HUDEP-2 (cell line): ENCODE measurements at regions not wholly inside any gene's neighbourhood (a gene's known extent, or its start where the extent isn't known, plus 50 kb on each side); places are given as distances from the start of the nearest gene placed in this dataset.
A peak's percentile ranks its signal among the peaks of the same experiment; 100 is the strongest.
"Not testable (repeated sequence)": the region's sequence is repeated elsewhere in the genome, so short reads cannot be mapped to it uniquely, and the experiment has no call there.

Experiments used
- DNase-seq, 76 experiments: peaks; one replicate each; lab custom pipeline; 2025; ENCODE audit not compliant: unreplicated experiment in 76 of 76; lab: John Stamatoyannopoulos, UW

- DNase-seq = no peak
These were observed 97.2 kb upstream of the ELMO1 start for GRCh38 chr7:37545619-37546534.

DNA sequence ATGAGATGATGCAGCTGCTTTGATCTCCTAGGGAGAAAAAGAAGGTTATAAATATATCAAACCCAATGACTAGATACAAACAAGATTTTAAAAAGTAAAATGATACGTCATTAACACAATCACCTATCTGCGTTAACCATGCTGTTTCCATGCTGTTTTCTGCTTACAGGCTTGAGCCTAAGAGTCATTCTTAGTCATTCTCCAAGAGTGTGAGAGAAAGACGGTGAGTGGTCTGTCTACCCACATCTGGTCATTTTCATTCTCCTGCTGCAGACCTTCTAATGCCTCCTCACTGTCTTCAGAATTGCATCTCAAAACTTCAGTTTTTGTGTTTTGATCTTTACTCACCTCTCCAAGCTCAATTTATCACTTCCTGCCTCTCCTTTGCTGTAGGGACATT is 98.0 kb upstream of the ELMO1 start:
- no peak for DNase-seq

- DNase-seq = no peak
These were observed 100.6 kb upstream of the ELMO1 start for GRCh38 chr7:37549076-37549931.

DNA sequence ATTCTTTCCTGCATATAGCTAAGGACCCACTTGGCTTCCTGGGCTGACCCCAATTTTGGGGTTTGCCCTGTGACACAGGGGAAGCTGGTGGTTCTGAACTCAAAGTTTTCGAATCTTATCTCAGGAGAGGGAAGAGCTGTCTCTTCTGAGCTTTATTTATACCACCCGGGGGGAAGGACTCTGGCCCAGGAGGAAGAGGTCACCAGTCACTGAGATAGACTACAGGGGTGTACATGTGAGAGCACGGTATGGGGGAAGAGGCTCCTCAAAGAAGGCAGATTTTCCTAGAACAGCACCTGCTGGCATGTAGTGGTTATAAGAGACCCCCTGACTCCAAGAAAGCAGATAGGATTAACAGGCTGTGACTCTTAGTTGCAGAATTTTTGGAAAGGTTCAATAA is 101.8 kb upstream of the ELMO1 start:
- no peak for DNase-seq

DNA sequence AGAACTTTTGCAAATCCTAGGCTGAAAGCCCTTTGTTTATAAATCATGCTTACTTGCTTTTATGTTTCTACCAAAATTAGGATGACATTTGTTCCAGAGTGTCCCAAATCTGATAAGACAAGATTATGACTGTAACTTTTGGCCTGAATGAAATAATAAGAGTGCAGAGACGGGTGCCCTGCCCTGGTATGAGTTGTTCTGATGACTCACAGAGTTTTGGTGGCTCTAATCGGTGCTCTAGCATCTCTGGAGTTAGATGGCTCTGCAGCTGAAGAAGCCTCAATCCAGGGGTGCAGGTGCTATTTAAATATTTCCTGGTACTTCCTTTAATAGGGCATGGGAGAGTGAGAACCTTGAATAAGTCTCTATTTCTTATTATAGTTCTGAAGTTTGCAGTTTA is 102.2 kb upstream of the ELMO1 start:
- peak in 36 of 76 experiments; percentile 2 to 52 (median 16) for DNase-seq

- no peak for DNase-seq
These were observed 103.4 kb upstream of the ELMO1 start for GRCh38 chr7:37552030-37552429.

DNA sequence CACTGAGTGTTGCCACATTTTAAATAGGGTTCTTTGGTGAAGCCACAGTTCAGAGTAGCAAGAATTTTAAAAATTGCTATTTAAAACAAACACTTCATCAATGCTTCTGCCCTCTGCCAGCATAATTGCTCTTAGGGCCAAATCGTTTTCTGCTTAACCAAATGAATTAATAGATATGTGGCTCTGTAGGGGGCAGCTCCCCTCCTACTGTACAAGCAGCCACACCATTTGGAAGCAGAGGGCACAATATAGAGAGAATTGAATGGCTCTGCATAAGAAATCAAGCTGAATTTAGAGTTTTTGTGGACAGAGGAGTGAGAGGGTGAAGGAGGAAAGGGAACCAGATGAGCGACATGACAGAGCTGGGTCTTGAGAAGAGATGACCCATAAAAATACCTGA is 103.8 kb upstream of the ELMO1 start:
- not testable (repeated sequence) for DNase-seq

- no peak for DNase-seq
These were observed 106.9 kb upstream of the ELMO1 start for GRCh38 chr7:37555528-37555927.

GRCh38 chr7:37557571-37558209 is 109.0 kb upstream of the ELMO1 start:
- no peak for DNase-seq

GRCh38 chr7:37558320-37559096 is 109.8 kb upstream of the ELMO1 start:
- DNase-seq = no peak

DNA sequence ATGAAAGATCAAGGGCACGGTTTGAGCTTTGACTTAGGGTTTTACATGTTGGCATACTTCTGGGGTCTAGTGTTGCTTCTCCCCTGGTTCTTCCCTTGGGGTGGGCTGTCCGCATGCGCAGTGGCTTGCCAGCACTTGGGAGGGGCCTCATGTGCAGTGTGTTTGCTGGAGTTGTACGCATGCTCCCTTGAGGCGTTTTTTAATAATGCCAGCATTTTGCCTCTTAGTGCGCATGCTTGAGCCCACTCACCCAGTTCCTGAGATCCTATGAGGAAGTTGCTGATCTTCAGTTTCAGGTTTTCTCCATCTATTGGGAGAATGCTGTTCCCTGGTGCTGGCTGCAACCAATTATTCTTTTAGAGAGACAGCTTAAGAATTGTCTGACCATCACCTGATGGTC is 113.4 kb upstream of the GPR141 start:
- no peak for DNase-seq

DNA sequence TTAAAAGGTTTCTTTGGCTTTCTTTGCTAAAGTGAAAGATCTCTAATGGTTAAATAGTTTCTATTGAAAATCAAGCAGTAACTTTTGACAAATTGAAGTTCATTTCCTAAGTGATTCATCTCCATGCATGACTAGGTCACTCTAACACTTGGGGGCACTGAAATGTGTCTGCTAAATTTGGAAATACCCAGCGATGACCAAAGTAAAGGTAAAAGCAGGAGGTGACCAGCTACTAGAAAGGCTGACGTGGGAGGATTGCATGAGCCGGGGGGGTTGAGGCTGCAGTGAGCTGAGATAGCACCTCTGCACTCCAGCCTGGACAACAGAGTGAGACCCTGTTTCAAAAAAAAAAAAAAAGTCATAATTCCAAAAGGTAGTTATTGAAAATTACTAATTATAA is 111.8 kb upstream of the GPR141 start:
- no peak for DNase-seq

GRCh38 chr7:37577412-37577811 is 106.2 kb upstream of the GPR141 start:
- no peak for DNase-seq

GRCh38 chr7:37577901-37578300 is 105.7 kb upstream of the GPR141 start:
- DNase-seq = no peak

DNA sequence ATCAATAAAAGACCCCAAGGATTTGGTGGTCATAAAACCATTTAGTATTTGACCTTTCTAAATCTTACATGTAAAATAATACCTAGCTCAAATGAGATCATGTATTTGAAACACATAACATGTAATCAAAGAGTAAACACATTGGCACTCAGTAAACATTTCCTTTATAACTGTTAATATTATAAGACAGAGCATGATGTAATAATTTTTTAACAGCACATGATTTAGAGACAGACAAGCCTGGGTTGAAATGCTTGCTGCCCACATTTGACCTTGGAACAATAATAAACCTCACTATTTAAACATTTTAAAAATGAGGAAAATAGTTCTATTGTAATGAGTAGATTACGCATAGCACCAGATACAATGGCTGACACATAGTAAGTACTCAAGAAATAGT is 105.2 kb upstream of the GPR141 start:
- DNase-seq = no peak

DNA sequence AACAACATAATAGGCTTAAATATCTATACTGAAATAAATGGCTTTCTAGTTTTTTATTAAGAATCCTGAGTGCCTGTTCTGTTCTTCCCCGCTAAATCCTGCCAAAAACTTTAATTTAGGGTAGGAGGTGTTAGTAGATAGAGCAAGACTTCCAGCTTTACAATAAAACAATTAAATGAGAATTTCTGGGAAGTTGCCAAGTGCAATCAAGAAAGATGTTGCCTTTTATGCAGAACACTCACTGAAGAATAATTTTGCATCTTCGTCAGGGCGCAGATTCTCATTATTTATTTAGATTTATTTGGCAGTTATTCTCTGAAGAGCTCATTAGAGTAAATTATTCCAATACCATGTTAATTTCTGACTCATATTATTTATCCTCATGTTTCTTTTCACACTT is 103.2 kb upstream of the GPR141 start:
- DNase-seq = no peak

GRCh38 chr7:37584651-37585463 is 98.7 kb upstream of the GPR141 start:
- not testable (repeated sequence) for DNase-seq

DNA sequence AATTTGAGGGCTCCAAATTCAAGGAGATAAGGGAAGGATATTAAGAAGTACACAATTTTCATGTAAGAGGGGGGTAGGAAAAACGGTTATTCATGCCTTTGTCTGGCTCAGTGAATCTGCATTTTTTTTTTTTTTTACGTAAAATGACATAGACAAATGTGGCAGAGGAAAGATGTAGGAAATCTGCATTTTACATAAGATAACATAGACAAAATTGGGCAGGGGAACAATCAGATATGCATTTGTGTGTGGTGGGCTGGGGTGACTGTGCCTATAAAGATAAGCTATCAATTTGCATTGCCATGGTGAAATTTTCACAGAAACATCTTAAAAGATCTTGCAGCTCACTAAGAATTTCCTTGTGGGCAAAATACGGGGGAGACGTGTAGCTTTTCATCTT is 92.7 kb upstream of the GPR141 start:
- DNase-seq = peak in 66 of 76 experiments; percentile 19 to 98 (median 72)

GRCh38 chr7:37592366-37592765 is 91.2 kb upstream of the GPR141 start:
- DNase-seq = no peak

DNA sequence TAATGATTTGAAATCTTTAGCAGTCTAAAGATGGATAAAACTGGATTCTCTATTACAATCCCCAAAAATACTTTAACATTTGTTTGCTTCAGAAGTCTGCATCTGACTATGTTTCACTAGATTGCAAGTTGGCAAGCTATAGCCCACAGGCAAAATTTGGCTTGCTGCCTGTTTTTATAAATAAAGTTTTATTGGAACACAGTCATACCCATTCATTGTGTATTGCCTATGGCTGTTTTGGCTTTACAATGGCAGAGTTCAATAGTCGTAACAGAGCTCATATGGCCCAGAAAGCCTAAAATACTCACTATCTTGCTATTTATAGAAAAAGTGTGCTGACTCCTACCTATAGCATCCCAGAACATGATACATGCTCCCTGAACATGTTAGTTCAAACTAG is 89.0 kb upstream of the GPR141 start:
- no peak for DNase-seq
